Epidermal melanocyte (primary cell): ENCODE measurements at regions not wholly inside any gene's neighbourhood (a gene's known extent, or its start where the extent isn't known, plus 50 kb on each side); places are given as distances from the start of the nearest gene placed in this dataset.

ENCODE experiments used
- DNase-seq: peaks from one replicate; pipeline ENCODE4 v3.0.0; 2011; ENCODE audit warnings: low spot score; ENCODE audit not compliant: insufficient read length

- no peak for DNase-seq
These were observed 76.2 kb upstream of the KAZN start for GRCh38 chr1:14522077-14522925.

GRCh38 chr1:14522926-14523241 lies 75.6 kb upstream of the KAZN start:
- no peak for DNase-seq

GRCh38 chr1:14524826-14525636 lies 73.5 kb upstream of the KAZN start:
- DNase-seq, result no peak

- no peak for DNase-seq
These were observed 69.0 kb upstream of the KAZN start for GRCh38 chr1:14529475-14529874.

- no peak for DNase-seq
These were observed 67.0 kb upstream of the KAZN start for GRCh38 chr1:14531519-14531918.

- DNase-seq, result no peak
These were observed 62.7 kb upstream of the KAZN start for GRCh38 chr1:14535619-14536355.

GRCh38 chr1:14538335-14538734 lies 60.1 kb upstream of the KAZN start:
- DNase-seq, result no peak

GRCh38 chr1:14539309-14539708 lies 59.2 kb upstream of the KAZN start:
- no peak for DNase-seq

- DNase-seq, result no peak
These were observed 58.4 kb upstream of the KAZN start for GRCh38 chr1:14539953-14540563.

- no peak for DNase-seq
These were observed 57.1 kb upstream of the KAZN start for GRCh38 chr1:14541348-14541747.

GRCh38 chr1:14543191-14543840 lies 55.2 kb upstream of the KAZN start:
- DNase-seq, result no peak

GRCh38 chr1:14544319-14544718 lies 54.2 kb upstream of the KAZN start:
- DNase-seq, result no peak

GRCh38 chr1:14545422-14546025 lies 53.0 kb upstream of the KAZN start:
- DNase-seq, result no peak

GRCh38 chr1:14546416-14546815 lies 52.1 kb upstream of the KAZN start:
- DNase-seq, result no peak
